ENCODE measurements at regions not wholly inside any gene's neighbourhood (a gene's known extent, or its start where the extent isn't known, plus 50 kb on each side); places are given as distances from the start of the nearest gene placed in this dataset.
"Not testable (repeated sequence)": the region's sequence is repeated elsewhere in the genome, so short reads cannot be mapped to it uniquely, and the experiment has no call there.

DNA sequence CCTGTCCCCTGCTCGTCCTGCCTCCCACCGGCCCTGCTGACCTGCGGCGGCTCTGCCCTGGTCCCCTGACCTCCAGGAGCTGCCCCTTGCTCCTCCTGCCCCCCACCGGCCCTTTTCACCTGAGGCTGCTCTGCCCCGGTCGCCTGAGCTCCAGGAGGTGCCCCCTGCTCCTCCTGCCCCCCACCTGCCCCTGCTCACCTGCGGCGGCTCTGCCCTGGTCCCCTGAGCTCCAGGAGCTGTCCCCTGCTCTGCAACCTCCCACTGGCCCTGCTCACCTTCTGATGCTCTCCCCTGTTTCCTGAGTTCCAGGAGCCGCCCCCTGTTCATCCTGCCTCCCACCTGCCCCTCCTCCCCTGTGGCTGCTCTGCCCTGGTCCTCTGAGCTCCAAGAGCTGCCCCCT is 101.3 kb downstream of the TMEM121 start:
- H3K9me3 Mint-ChIP-seq (ENCODE audit: unreplicated experiment): peaks cover 12% of the 10 kb centered on the region
- H3K27ac Mint-ChIP-seq (ENCODE audit: unreplicated experiment): no peak overlapping the region
- no peaks in the 10 kb centered on the region for H3K4me1 Mint-ChIP-seq (ENCODE audit: unreplicated experiment)
- DNase-seq (ENCODE audit: extremely low spot score, unreplicated experiment): no peak
- TF ChIP-seq, protein P1, sequence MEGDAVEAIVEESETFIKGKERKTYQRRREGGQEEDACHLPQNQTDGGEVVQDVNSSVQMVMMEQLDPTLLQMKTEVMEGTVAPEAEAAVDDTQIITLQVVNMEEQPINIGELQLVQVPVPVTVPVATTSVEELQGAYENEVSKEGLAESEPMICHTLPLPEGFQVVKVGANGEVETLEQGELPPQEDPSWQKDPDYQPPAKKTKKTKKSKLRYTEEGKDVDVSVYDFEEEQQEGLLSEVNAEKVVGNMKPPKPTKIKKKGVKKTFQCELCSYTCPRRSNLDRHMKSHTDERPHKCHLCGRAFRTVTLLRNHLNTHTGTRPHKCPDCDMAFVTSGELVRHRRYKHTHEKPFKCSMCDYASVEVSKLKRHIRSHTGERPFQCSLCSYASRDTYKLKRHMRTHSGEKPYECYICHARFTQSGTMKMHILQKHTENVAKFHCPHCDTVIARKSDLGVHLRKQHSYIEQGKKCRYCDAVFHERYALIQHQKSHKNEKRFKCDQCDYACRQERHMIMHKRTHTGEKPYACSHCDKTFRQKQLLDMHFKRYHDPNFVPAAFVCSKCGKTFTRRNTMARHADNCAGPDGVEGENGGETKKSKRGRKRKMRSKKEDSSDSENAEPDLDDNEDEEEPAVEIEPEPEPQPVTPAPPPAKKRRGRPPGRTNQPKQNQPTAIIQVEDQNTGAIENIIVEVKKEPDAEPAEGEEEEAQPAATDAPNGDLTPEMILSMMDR (IDR thresholded peaks at IDR 0.05): no peak
- H3K36me3 Mint-ChIP-seq (ENCODE audit: unreplicated experiment): no peaks in the 10 kb centered on the region
- no peak overlapping the region for H3K4me3 Mint-ChIP-seq (ENCODE audit: unreplicated experiment)
- H3K27me3 Mint-ChIP-seq (ENCODE audit: unreplicated experiment): no peaks in the 10 kb centered on the region

DNA sequence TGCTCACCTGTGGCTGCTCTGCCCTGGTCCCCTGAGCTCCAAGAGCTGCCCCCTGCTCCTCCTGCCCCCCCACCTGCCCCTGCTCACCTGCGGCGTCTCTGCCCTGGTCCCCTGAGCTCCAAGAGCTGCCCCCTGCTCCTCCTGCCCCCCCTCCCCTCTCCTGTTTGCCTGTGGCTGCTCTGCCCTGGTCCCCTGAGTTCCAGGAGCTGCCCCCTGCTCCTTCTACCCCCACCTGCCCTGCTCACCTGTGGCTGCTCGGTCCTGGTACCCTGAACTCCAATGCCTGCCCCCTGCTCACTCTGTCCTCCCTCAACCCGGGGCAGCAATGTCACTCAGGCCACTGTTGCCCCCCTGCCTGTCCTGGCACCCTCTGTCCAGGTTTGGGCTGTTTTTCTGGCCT is 101.7 kb downstream of the TMEM121 start:
- not testable (repeated sequence) for H3K27ac Mint-ChIP-seq (ENCODE audit: unreplicated experiment); H3K4me1 Mint-ChIP-seq (ENCODE audit: unreplicated experiment); DNase-seq (ENCODE audit: extremely low spot score, unreplicated experiment); H3K36me3 Mint-ChIP-seq (ENCODE audit: unreplicated experiment); H3K4me3 Mint-ChIP-seq (ENCODE audit: unreplicated experiment); H3K27me3 Mint-ChIP-seq (ENCODE audit: unreplicated experiment)
- H3K9me3 Mint-ChIP-seq (ENCODE audit: unreplicated experiment): peaks cover 12% of the 10 kb centered on the region

DNA sequence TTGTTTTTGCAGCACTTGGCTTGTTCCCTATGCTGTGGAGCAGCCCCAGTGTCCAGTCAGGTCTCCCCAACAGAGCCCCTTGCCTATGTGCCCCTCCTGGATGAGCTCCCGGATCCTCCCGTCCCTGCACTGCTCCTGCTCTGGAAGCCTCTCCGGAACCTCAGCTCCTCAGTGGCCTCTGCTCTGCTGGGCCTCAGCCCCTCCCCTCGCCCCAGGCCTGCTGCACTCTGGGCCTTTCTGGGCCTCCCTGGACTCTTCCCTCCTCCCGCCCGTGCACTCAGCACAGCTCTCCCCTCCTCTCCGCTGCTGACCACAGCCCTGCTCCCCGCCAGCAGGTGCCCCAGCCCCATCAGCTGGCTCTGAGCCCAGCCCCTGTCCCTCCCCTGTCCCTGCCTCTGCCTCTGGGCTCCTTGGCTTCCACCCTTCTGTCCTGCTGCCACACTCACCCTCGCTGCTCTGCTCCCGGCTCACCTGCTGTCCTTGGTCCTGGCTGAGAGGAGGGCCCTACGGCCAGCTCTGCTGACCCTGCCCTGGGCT is 102.2 kb downstream of the TMEM121 start:
- not testable (repeated sequence) for H3K4me3 Mint-ChIP-seq (ENCODE audit: unreplicated experiment); H3K27ac Mint-ChIP-seq (ENCODE audit: unreplicated experiment); DNase-seq (ENCODE audit: extremely low spot score, unreplicated experiment); H3K36me3 Mint-ChIP-seq (ENCODE audit: unreplicated experiment); H3K27me3 Mint-ChIP-seq (ENCODE audit: unreplicated experiment); H3K4me1 Mint-ChIP-seq (ENCODE audit: unreplicated experiment)
- H3K9me3 Mint-ChIP-seq (ENCODE audit: unreplicated experiment): peaks cover 16% of the 10 kb centered on the region

DNA sequence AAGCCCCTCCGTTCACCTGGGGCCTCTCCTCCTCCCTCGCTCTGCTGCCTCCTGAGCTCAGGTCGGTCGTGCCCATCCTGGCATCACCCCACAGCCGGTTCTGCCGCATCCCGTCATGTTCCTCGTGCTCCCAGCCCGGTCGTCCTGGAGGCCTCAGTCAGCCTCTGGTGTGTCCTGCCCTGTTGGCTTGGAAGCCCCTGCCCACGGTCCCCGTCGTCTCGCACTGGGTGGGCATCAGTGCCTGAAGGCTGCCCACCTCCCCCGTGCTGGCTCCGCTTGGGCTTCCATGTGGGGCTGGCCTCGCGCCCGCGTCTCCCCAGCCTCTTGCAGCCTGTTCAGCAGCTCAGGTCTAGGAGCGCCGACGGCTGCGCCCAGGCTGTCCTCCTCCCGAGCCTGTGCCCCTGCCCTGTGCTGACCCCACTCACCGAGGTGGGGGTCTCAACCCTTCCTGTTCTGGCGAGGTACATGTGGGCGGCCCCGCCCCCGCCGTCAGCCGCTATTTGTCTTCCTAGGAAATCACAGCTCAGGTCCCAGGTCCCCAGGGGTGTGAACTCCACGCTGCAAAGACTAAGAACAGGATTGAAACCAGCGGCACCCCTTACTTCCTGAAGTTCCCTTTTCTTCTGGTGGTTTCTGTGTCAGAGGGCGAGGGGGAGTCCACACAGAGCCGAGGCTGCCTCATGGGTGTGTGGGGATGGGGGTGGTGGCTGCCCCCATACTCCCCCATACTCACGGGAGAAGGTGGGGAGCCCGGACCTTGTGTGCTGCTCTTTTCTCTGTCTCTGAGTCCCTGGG is 102.9 kb downstream of the TMEM121 start:
- not testable (repeated sequence) for H3K4me3 Mint-ChIP-seq (ENCODE audit: unreplicated experiment); DNase-seq (ENCODE audit: extremely low spot score, unreplicated experiment); H3K27ac Mint-ChIP-seq (ENCODE audit: unreplicated experiment); H3K27me3 Mint-ChIP-seq (ENCODE audit: unreplicated experiment); H3K4me1 Mint-ChIP-seq (ENCODE audit: unreplicated experiment); H3K36me3 Mint-ChIP-seq (ENCODE audit: unreplicated experiment)
- peaks cover 16% of the 10 kb centered on the region for H3K9me3 Mint-ChIP-seq (ENCODE audit: unreplicated experiment)

DNA sequence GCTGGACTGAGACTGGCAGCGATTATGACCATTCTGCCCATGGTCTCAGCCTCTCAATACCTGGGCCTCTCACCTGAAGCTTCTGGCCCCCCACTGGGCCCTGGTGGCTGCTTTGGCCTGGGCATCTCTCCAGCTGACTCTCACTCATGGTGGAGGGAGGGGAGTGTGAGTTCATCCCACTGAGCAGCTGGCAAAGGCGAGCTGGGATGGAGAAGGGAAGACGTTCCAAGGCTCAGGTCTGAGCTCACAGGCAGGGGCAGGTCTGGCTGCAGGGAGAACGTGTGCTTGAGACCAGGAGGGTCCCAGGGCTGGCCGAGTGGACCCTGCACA is 103.5 kb downstream of the TMEM121 start:
- Mint-ChIP-seq H3K36me3 (ENCODE audit: unreplicated experiment) (no peaks in the 10 kb centered on the region), H3K9me3 (ENCODE audit: unreplicated experiment) (peaks cover 16% of the 10 kb centered on the region), H3K4me3 (ENCODE audit: unreplicated experiment) (no peak overlapping the region), H3K27ac (ENCODE audit: unreplicated experiment) (no peak overlapping the region), H3K27me3 (ENCODE audit: unreplicated experiment) (no peaks in the 10 kb centered on the region), H3K4me1 (ENCODE audit: unreplicated experiment) (no peaks in the 10 kb centered on the region)
- DNase-seq (ENCODE audit: extremely low spot score, unreplicated experiment): no peak
- TF ChIP-seq, protein P1 (IDR thresholded peaks at IDR 0.05): no peak

DNA sequence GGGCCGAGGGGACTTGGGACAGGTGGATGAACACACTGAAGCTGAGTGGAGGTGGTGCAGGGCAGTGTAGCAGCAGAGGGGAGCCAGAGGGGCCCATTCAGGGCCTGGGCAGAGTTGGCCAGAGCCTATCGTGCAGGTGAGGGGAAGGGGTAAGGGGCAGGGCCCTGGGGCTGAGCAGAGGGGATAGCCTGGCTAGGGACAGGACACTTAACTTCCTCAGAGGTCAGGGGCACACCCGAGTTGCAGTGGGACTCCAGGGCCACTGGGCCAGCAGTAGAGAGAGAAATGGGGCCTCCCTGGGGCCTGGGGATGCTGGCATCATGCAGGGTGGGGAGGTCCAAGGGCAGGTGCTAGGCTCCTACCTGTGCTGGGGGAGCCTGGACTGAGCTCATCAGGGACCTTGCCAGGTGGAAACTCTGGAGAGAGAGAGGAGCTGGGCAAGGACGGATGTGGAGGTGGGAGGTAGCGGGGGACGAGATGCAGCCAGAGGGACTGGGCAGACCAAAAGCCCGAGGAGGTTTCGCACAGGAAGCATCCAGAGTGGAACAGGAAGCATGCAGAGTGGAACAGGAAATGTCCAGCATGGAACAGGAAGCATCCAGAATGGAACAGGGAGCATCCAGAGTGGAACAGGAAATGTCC is 104.0 kb downstream of the TMEM121 start:
- not testable (repeated sequence) for H3K4me3 Mint-ChIP-seq (ENCODE audit: unreplicated experiment); H3K36me3 Mint-ChIP-seq (ENCODE audit: unreplicated experiment); H3K27ac Mint-ChIP-seq (ENCODE audit: unreplicated experiment); H3K4me1 Mint-ChIP-seq (ENCODE audit: unreplicated experiment); DNase-seq (ENCODE audit: extremely low spot score, unreplicated experiment); H3K27me3 Mint-ChIP-seq (ENCODE audit: unreplicated experiment)
- peaks cover 13% of the 10 kb centered on the region for H3K9me3 Mint-ChIP-seq (ENCODE audit: unreplicated experiment)

DNA sequence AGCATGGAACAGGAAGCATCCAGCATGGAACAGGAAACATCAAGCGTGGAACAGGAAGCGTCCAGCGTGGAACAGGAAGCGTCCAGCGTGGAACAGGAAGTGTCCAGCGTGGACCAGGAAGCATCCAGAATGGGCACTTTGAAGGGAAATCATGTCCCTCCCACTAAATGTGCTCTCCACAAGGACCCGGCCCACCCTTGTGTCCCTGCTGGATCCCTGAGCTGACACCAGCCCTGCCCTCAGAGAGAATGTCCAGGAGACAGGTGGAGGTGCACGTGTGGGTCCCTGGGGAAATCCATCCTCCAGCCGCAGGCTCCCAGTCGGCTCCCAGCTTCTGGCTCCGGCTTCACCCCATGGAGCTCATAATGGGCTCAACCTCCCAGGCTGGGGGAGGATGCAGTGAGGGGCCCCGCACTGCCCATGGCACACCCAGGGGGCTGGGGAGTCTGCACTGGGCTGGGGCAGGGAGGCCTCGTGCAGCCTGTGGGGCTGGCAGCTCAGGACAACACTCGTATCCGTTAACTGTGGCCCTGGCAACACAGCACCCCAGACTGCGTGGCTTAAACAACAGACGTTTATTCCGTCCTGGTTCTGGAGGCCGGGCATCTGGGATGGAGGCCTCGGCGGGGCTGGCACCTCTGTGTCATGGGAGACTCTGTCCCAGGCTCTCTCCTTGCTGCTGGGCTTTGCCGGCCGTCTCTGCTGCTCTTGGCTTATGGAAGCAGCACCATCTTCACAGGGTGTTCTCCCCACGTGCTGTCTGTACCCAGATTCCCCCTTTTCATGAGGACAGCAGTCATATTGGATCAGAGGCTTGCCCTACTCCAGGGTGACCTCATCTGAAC is 104.8 kb downstream of the TMEM121 start:
- H3K4me3 Mint-ChIP-seq (ENCODE audit: unreplicated experiment): not testable (repeated sequence)

More for the DNA sequence above, 104.8 kb downstream of the TMEM121 start:
- peaks cover 13% of the 10 kb centered on the region for H3K9me3 Mint-ChIP-seq (ENCODE audit: unreplicated experiment)
- H3K36me3 Mint-ChIP-seq (ENCODE audit: unreplicated experiment); H3K27ac Mint-ChIP-seq (ENCODE audit: unreplicated experiment); H3K4me1 Mint-ChIP-seq (ENCODE audit: unreplicated experiment); H3K27me3 Mint-ChIP-seq (ENCODE audit: unreplicated experiment); DNase-seq (ENCODE audit: extremely low spot score, unreplicated experiment): not testable (repeated sequence)

Measured in osteocyte (in vitro differentiated cells).